ENCODE measurements at regions not wholly inside any gene's neighbourhood (a gene's known extent, or its start where the extent isn't known, plus 50 kb on each side); places are given as distances from the start of the nearest gene placed in this dataset.
"Not testable (repeated sequence)": the region's sequence is repeated elsewhere in the genome, so short reads cannot be mapped to it uniquely, and the experiment has no call there.

- Mint-ChIP-seq H3K27me3 (ENCODE audit: insufficient read depth) (peaks cover 7% of the 10 kb centered on the region), H3K4me3 (no peak overlapping the region), H3K9me3 (peaks cover 10% of the 10 kb centered on the region), H3K36me3 (ENCODE audit: low read depth) (peaks cover 4% of the 10 kb centered on the region), H3K4me1 (ENCODE audit: low read depth) (peaks cover 52% of the 10 kb centered on the region), H3K27ac (peak overlapping the region; percentile 37)
- DNase-seq (ENCODE audit: low spot score): no peak
- intact Hi-C loops (cut with micrococcal nuclease): loop anchor here (5.0 kb wide), 2 partner anchors 347 to 752 kb away; no protein-coding TSS in a partner anchor
These were observed 369.7 kb downstream of the COG6 start for GRCh38 chr13:40024967-40025714.

- intact Hi-C loops (cut with micrococcal nuclease): loop anchor here (1.0 to 5.0 kb wide), 27 partner anchors 27 to 983 kb away; no protein-coding TSS in a partner anchor
- H3K9me3 Mint-ChIP-seq: peaks cover 10% of the 10 kb centered on the region
- peaks cover 5% of the 10 kb centered on the region for H3K27me3 Mint-ChIP-seq (ENCODE audit: insufficient read depth)
- peaks cover 7% of the 10 kb centered on the region for H3K36me3 Mint-ChIP-seq (ENCODE audit: low read depth)
- peak; percentile 67 for DNase-seq (ENCODE audit: low spot score)
- peaks cover 59% of the 10 kb centered on the region for H3K4me1 Mint-ChIP-seq (ENCODE audit: low read depth)
- peak overlapping the region; percentile 48 for H3K27ac Mint-ChIP-seq
- H3K4me3 Mint-ChIP-seq: peak overlapping the region; percentile 24
These were observed 370.7 kb downstream of the COG6 start for GRCh38 chr13:40026174-40026585.

- intact Hi-C loops (cut with micrococcal nuclease): loop anchor here (1.0 to 5.0 kb wide), 27 partner anchors 28 to 982 kb away; no protein-coding TSS in a partner anchor
- H3K27ac Mint-ChIP-seq: peak overlapping the region; percentile 92
- peak overlapping the region; percentile 68 for H3K4me3 Mint-ChIP-seq
- peaks cover 59% of the 10 kb centered on the region for H3K4me1 Mint-ChIP-seq (ENCODE audit: low read depth)
- peak; percentile 29 for DNase-seq (ENCODE audit: low spot score)
- peaks cover 5% of the 10 kb centered on the region for H3K27me3 Mint-ChIP-seq (ENCODE audit: insufficient read depth)
- H3K9me3 Mint-ChIP-seq: peaks cover 10% of the 10 kb centered on the region
- peaks cover 7% of the 10 kb centered on the region for H3K36me3 Mint-ChIP-seq (ENCODE audit: low read depth)
These were observed 371.3 kb downstream of the COG6 start for GRCh38 chr13:40026741-40027140.

GRCh38 chr13:40028446-40028845 is 373.0 kb downstream of the COG6 start:
- no peak for DNase-seq (ENCODE audit: low spot score)
- intact Hi-C loops (cut with micrococcal nuclease): loop anchor here (5.0 kb wide), 2 partner anchors 344 to 749 kb away; no protein-coding TSS in a partner anchor
- peaks cover 5% of the 10 kb centered on the region for H3K27me3 Mint-ChIP-seq (ENCODE audit: insufficient read depth)
- no peak overlapping the region for H3K27ac Mint-ChIP-seq
- H3K9me3 Mint-ChIP-seq: peaks cover 10% of the 10 kb centered on the region
- H3K4me1 Mint-ChIP-seq (ENCODE audit: low read depth): peaks cover 59% of the 10 kb centered on the region
- peaks cover 7% of the 10 kb centered on the region for H3K36me3 Mint-ChIP-seq (ENCODE audit: low read depth)
- H3K4me3 Mint-ChIP-seq: no peak overlapping the region

- intact Hi-C loops (cut with micrococcal nuclease): no loop called here
- DNase-seq (ENCODE audit: low spot score): no peak
- peaks cover 38% of the 10 kb centered on the region for H3K4me1 Mint-ChIP-seq (ENCODE audit: low read depth)
- no peak overlapping the region for H3K27ac Mint-ChIP-seq
- H3K27me3 Mint-ChIP-seq (ENCODE audit: insufficient read depth): peaks cover 5% of the 10 kb centered on the region
- no peak overlapping the region for H3K4me3 Mint-ChIP-seq
- peaks cover 7% of the 10 kb centered on the region for H3K36me3 Mint-ChIP-seq (ENCODE audit: low read depth)
- peaks cover 10% of the 10 kb centered on the region for H3K9me3 Mint-ChIP-seq
These were observed 375.6 kb downstream of the COG6 start for GRCh38 chr13:40031031-40031430.

GRCh38 chr13:40039061-40039460 is 383.6 kb downstream of the COG6 start:
- Mint-ChIP-seq H3K4me1 (ENCODE audit: low read depth) (no peaks in the 10 kb centered on the region), H3K9me3 (no peaks in the 10 kb centered on the region), H3K4me3 (no peak overlapping the region), H3K27me3 (ENCODE audit: insufficient read depth) (peaks cover 22% of the 10 kb centered on the region), H3K36me3 (ENCODE audit: low read depth) (no peaks in the 10 kb centered on the region), H3K27ac (no peak overlapping the region)
- no peak for DNase-seq (ENCODE audit: low spot score)
- intact Hi-C loops (cut with micrococcal nuclease): no loop called here

- peaks cover 30% of the 10 kb centered on the region for H3K27me3 Mint-ChIP-seq (ENCODE audit: insufficient read depth)
- H3K27ac Mint-ChIP-seq: no peak overlapping the region
- H3K9me3 Mint-ChIP-seq: no peaks in the 10 kb centered on the region
- no peak for DNase-seq (ENCODE audit: low spot score)
- H3K4me3 Mint-ChIP-seq: no peak overlapping the region
- H3K36me3 Mint-ChIP-seq (ENCODE audit: low read depth): no peaks in the 10 kb centered on the region
- intact Hi-C loops (cut with micrococcal nuclease): no loop called here
- H3K4me1 Mint-ChIP-seq (ENCODE audit: low read depth): no peaks in the 10 kb centered on the region
These were observed 387.5 kb downstream of the COG6 start for GRCh38 chr13:40042991-40043390.

GRCh38 chr13:40043764-40044163 is 388.3 kb downstream of the COG6 start:
- intact Hi-C loops (cut with micrococcal nuclease): no loop called here
- H3K27ac Mint-ChIP-seq: no peak overlapping the region
- no peak overlapping the region for H3K4me3 Mint-ChIP-seq
- H3K4me1 Mint-ChIP-seq (ENCODE audit: low read depth): no peaks in the 10 kb centered on the region
- no peaks in the 10 kb centered on the region for H3K36me3 Mint-ChIP-seq (ENCODE audit: low read depth)
- no peak for DNase-seq (ENCODE audit: low spot score)
- no peaks in the 10 kb centered on the region for H3K9me3 Mint-ChIP-seq
- H3K27me3 Mint-ChIP-seq (ENCODE audit: insufficient read depth): peaks cover 26% of the 10 kb centered on the region

- H3K4me1 Mint-ChIP-seq (ENCODE audit: low read depth): no peaks in the 10 kb centered on the region
- no peak for DNase-seq (ENCODE audit: low spot score)
- intact Hi-C loops (cut with micrococcal nuclease): no loop called here
- peaks cover 27% of the 10 kb centered on the region for H3K27me3 Mint-ChIP-seq (ENCODE audit: insufficient read depth)
- no peaks in the 10 kb centered on the region for H3K9me3 Mint-ChIP-seq
- no peak overlapping the region for H3K27ac Mint-ChIP-seq
- no peaks in the 10 kb centered on the region for H3K36me3 Mint-ChIP-seq (ENCODE audit: low read depth)
- no peak overlapping the region for H3K4me3 Mint-ChIP-seq
These were observed 391.9 kb downstream of the COG6 start for GRCh38 chr13:40047322-40047771.

- Mint-ChIP-seq H3K4me1 (ENCODE audit: low read depth) (no peaks in the 10 kb centered on the region), H3K9me3 (no peaks in the 10 kb centered on the region), H3K4me3 (no peak overlapping the region), H3K36me3 (ENCODE audit: low read depth) (no peaks in the 10 kb centered on the region), H3K27ac (no peak overlapping the region), H3K27me3 (ENCODE audit: insufficient read depth) (peaks cover 26% of the 10 kb centered on the region)
- intact Hi-C loops (cut with micrococcal nuclease): no loop called here
- no peak for DNase-seq (ENCODE audit: low spot score)
These were observed 393.1 kb downstream of the COG6 start for GRCh38 chr13:40048551-40048950.

- intact Hi-C loops (cut with micrococcal nuclease): no loop called here
- Mint-ChIP-seq H3K4me3 (no peak overlapping the region), H3K9me3 (no peaks in the 10 kb centered on the region), H3K36me3 (ENCODE audit: low read depth) (no peaks in the 10 kb centered on the region), H3K27me3 (ENCODE audit: insufficient read depth) (peaks cover 17% of the 10 kb centered on the region), H3K4me1 (ENCODE audit: low read depth) (no peaks in the 10 kb centered on the region), H3K27ac (no peak overlapping the region)
- DNase-seq (ENCODE audit: low spot score): no peak
These were observed 397.5 kb downstream of the COG6 start for GRCh38 chr13:40052954-40053353.

GRCh38 chr13:40053401-40053800 is 397.9 kb downstream of the COG6 start:
- intact Hi-C loops (cut with micrococcal nuclease): no loop called here
- Mint-ChIP-seq H3K4me3 (no peak overlapping the region), H3K27ac (no peak overlapping the region), H3K9me3 (no peaks in the 10 kb centered on the region), H3K27me3 (ENCODE audit: insufficient read depth) (peaks cover 17% of the 10 kb centered on the region), H3K36me3 (ENCODE audit: low read depth) (no peaks in the 10 kb centered on the region), H3K4me1 (ENCODE audit: low read depth) (peaks cover under 1% of the 10 kb centered on the region)
- DNase-seq (ENCODE audit: low spot score): no peak

- H3K9me3 Mint-ChIP-seq; H3K36me3 Mint-ChIP-seq (ENCODE audit: low read depth); DNase-seq (ENCODE audit: low spot score); H3K4me3 Mint-ChIP-seq; intact Hi-C loops (cut with micrococcal nuclease); H3K27ac Mint-ChIP-seq: not testable (repeated sequence)
- Mint-ChIP-seq H3K27me3 (ENCODE audit: insufficient read depth) (peaks cover 17% of the 10 kb centered on the region), H3K4me1 (ENCODE audit: low read depth) (peaks cover 10% of the 10 kb centered on the region)
These were observed 399.0 kb downstream of the COG6 start for GRCh38 chr13:40054422-40054821.
